GM21390 (cell line): ENCODE measurements at regions not wholly inside any gene's neighbourhood (a gene's known extent, or its start where the extent isn't known, plus 50 kb on each side); places are given as distances from the start of the nearest gene placed in this dataset.

Experiments used
- ATAC-seq: cut with Tn5 transposase; IDR thresholded peaks from one replicate; pipeline ENCODE4 v1.9.1; 2021; ENCODE audit not compliant: unreplicated experiment

GRCh38 chr5:120738568-120738967, 274.5 kb downstream of the PRR16 start:
- no peak for ATAC-seq

- ATAC-seq: no peak
These were observed 276.9 kb downstream of the PRR16 start for GRCh38 chr5:120740989-120741388.

GRCh38 chr5:120748474-120748873, 284.4 kb downstream of the PRR16 start:
- no peak for ATAC-seq

- ATAC-seq: no peak
These were observed 285.6 kb downstream of the PRR16 start for GRCh38 chr5:120749737-120750136.

GRCh38 chr5:120759587-120759986, 295.5 kb downstream of the PRR16 start:
- ATAC-seq: no peak

GRCh38 chr5:120761986-120762385, 297.9 kb downstream of the PRR16 start:
- ATAC-seq: no peak

- no peak for ATAC-seq
These were observed 301.1 kb downstream of the PRR16 start for GRCh38 chr5:120765189-120765588.

GRCh38 chr5:120767178-120767820, 303.2 kb downstream of the PRR16 start:
- no peak for ATAC-seq

DNA sequence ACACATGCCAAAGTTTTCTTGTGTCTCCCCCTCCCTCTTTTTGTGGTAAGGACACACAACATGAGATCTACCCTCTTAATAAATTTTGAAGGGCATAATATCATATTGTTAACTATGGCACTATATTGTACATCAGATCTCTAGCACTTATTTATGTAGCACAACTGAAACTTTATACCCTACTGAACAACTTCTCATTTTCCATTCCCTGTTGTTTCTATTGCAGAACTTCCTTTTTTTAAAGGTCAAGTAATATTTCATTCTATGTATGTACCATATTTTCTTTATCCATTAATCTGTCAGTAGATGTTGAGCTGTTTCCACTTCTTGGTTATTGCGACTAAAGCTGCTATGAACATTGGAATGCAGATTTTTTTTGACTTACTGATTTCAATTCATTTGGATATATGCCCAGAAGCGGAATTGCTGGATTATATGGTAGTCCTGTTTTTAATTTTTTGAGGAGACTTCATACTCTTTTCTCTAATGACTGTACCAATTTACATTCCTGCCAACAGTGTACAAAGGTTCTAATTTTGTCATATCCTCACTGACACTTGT, 305.3 kb downstream of the PRR16 start:
- no peak for ATAC-seq

- ATAC-seq: no peak
These were observed 307.1 kb downstream of the PRR16 start for GRCh38 chr5:120771202-120771601.

DNA sequence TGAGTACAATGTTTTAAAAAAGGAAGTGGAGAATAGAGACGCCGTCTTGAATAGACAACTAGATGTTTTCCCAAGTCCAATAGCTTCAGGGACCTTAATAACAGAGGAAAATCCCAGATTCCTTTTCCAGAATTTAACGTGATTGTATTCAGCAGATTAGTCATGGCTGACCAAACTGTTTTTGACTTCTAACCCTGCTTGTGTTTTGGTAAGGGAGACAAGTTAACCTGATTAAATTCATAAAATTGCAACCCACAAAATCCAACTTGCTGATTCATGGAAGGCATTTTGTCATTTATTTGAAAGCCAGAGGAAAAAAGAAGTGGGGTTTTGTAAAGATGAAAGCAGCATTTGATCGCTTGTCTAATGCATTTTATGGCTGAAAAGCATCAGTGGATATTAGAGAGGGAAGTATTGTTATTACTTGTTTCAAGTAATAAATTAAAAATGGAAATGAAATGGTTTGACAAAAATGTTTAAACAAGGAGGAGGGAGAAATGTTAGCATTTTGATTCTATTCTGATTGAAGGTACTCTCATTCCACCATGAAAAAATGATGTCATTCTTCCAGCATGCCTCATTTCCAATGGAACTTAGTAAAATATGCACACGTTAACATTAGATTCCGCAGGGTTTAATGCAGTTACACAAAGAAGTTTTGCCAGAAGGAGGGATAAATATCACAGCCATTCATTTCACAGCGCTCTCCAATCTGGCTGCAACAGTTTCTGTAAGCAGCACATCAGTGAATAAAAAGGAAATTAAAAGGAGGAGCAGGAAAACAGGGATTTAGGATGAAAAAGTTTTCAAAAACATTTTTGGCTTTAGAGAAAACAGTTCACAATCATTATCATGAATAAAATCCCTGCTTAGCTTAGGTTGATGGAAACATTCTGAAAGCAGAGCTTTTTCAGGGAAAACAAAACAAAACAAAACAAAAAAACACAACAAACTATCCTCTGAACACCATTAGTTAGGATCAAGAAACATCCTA, 314.7 kb downstream of the PRR16 start:
- ATAC-seq: no peak

- no peak for ATAC-seq
These were observed 315.6 kb downstream of the PRR16 start for GRCh38 chr5:120779674-120780073.

DNA sequence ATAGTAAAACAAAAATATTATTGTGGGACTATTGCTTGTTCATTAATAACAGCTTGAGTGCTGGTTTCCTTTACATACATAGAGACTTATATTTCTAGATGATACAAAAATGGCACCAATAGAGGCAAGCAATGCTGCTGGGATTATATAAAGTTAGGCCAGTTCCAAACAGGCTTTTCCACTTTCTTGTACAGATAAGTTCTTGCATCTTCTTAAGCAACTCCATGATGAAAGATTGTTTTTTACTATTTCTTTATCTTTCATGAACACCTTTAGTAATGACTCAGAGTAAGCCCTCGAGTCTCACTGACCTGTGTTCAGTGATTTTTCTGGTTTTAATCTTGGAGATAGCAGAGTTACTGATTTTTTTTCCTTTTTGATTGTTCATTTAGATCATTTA, 324.4 kb downstream of the PRR16 start:
- no peak for ATAC-seq

DNA sequence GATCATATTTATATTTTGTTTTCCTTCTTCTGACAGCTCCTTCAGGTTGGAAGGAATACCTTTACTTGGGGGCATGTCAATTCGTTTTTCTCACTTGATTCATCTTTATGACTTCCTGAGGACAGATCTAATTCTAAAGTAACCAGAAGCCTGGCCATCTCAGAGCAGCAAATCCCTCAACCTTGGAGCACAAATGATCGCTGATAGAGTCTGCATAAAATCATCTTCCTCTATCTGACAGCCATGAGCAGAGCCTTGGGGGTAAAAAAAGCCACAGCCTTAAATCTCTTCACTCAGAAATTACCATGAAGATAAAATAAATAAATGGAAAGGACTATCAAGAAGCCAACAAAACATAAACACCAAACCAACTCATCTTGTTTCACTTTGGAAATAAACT, 325.8 kb downstream of the PRR16 start:
- no peak for ATAC-seq

GRCh38 chr5:120790339-120790738, 326.2 kb downstream of the PRR16 start:
- ATAC-seq: no peak

DNA sequence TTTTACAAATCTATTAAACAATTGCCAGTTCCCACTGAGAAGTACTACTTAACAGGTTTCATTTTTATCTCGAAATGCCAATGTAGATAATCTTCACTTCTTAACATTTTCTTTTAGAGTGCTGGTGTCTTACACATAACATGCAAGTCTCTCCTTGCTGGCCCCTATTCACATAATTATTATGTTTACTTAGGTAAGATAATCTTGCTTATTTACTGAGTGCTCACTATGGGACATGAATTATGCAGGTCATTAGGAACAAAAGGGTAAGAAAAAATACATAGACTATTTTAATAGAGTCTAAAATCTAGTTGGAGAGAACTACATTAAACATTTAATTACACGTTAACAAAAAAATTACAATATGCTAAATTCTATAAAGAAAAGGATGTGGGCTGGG, 328.4 kb downstream of the PRR16 start:
- ATAC-seq: no peak

DNA sequence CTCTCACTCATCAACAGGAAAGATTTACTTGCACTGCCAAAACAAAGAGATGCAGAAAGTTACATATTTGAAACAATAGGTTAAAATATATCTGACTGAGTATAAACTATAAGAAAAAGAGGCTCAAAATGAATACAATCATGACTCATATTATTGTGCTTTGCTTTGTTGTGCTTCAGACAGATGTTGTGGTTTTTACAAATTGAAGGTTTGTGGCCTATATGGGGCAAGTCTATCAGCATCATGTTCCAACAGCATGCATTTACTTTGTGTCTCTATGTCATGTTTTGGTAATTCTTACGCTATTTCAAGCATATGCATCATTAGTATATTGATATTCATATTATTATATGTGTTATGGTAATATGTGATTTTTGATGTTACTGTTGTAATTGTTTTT, 330.0 kb downstream of the PRR16 start:
- no peak for ATAC-seq

DNA sequence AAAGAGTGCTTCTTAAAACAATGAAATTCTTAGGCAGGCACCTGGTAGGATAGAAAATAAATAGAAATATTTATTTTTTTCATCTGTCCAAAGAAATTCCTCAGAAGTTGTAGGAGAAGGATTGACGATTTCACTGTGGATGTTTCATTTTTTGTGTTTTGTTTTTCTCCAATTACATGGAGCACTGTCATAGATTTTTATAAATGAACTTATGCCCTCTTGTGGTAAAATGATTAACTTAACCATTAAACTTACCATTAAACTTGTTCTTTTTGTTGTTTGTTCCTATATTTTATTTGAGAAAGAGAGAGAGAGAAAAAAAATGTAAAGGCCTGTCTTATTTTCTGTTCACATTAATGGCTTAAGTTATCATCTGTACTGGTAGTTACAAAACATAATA, 339.2 kb downstream of the PRR16 start:
- no peak for ATAC-seq

DNA sequence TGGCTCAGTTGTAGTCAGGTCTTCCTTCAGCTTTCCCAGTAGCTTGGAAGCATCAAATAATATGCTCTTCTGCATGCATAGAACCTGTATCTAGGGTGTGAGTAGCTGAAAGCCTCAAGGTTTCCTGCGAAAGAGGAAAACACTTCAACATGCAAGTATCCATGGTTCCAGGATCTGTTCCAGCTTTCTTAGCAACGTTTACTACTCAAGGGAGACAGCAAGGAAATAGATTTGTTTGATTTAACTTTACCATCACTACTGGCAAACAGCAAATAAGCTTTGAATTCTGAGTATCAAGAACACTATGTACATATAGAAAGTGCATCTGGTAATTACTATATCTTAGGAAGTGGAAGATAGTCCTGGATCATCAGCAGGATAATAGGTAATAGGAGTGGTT, 341.0 kb downstream of the PRR16 start:
- no peak for ATAC-seq

DNA sequence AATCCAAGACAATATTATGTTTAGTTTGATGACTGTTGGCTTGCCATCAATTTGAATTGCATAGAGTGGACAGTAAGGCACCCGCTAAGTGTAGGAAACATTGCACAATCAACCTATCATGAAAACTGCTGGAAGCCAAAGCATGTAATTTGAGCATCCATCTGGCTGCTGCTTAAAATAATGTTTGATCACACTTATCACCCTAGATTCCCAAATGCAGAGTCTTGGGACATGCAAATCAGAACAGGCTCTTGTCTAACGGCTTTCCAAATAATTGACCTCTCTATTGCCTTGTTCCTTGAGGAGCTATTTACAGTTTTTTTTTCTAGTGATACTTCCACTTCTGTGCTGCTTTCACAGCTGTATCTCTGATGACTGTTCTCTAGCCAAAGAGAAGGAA, 342.1 kb downstream of the PRR16 start:
- no peak for ATAC-seq

DNA sequence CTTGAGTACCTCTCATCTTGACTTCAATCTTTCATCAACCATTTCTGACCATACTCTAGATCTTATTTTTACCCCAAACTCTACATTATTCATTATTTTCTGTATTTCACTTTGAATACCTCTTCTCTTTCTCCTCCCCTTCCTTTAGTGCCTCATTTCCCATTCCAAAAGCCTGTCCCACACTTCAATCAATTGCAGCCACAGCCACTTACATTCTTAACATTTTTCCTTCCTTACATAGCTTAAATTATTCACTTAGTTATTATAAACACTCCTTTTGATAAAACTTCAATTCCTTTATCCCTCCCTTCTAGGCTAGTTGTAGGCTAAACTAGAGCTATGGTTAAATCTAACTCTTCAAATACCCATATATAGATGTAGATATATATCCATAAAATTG, 344.0 kb downstream of the PRR16 start:
- ATAC-seq: no peak

DNA sequence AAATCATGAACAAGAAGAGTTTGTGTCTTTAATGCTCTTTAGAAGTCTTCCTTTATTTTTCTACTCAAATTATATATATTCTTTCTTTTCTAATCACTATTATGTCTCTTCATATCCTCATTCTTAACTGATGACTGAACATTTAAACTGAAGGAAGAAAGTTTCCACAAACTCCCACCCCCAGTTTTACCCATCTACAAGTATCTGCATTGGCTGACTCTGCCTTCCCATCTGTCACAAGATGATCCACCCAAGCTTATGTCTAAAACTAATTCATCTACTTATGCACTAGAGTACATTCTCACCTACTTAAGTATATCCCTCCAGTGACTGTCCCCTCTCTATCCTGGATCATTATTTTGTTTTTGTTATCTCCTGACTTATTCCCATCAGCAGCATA, 344.5 kb downstream of the PRR16 start:
- ATAC-seq: no peak
